ENCODE measurements at regions not wholly inside any gene's neighbourhood (a gene's known extent, or its start where the extent isn't known, plus 50 kb on each side); places are given as distances from the start of the nearest gene placed in this dataset.
"Not testable (repeated sequence)": the region's sequence is repeated elsewhere in the genome, so short reads cannot be mapped to it uniquely, and the experiment has no call there.

DNA sequence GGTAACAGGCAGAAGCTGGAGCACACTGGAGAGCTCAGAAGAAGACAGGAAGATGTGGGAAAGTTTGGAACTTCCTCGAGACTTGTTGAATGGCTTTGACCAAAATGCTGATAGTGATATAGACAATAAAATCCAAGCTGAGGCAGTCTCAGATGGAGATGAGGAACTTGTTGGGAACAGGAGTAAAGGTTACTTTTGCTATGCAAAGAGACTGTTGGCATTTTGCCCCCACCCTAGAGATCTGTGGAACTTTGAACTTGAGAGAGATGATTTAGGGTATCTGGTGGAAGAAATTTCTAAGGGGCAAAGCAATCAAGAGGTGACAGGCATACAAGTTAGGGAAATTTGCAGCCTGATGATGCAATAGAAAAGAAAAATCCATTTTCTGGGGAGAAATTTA is 493.5 kb downstream of the CHSY3 start:
- TF ChIP-seq POLR2A (IDR thresholded peaks at IDR 0.05; ENCODE audit: low read depth, low read length); TAF1 (IDR thresholded peaks at IDR 0.05; ENCODE audit: borderline replicate concordance, low read depth, low read length): not testable (repeated sequence)
